ENCODE measurements at regions not wholly inside any gene's neighbourhood (a gene's known extent, or its start where the extent isn't known, plus 50 kb on each side); places are given as distances from the start of the nearest gene placed in this dataset.

GRCh38 chr11:19577976-19578619, 134.5 kb upstream of the NAV2 start:
- no peaks in the 10 kb centered on the region for H3K9me3 Mint-ChIP-seq
- no peak for DNase-seq
- no peak for ATAC-seq
- H3K27me3 Mint-ChIP-seq, result no peaks in the 10 kb centered on the region
- no peak overlapping the region for H3K27ac Mint-ChIP-seq
- intact Hi-C loops (cut with micrococcal nuclease), result no loop called here
- ChIA-PET POLR2A (no interaction called here), CTCF (interaction anchor here (3.5 kb wide), 1 partner anchor 14 kb away, joined by 10 read pairs; no protein-coding TSS in a partner anchor)
- H3K4me1 Mint-ChIP-seq (ENCODE audit: low read depth), result no peaks in the 10 kb centered on the region
- no peaks in the 10 kb centered on the region for H3K36me3 Mint-ChIP-seq (ENCODE audit: low read depth)
- no peak overlapping the region for H3K4me3 Mint-ChIP-seq
- TF ChIP-seq, protein P1, sequence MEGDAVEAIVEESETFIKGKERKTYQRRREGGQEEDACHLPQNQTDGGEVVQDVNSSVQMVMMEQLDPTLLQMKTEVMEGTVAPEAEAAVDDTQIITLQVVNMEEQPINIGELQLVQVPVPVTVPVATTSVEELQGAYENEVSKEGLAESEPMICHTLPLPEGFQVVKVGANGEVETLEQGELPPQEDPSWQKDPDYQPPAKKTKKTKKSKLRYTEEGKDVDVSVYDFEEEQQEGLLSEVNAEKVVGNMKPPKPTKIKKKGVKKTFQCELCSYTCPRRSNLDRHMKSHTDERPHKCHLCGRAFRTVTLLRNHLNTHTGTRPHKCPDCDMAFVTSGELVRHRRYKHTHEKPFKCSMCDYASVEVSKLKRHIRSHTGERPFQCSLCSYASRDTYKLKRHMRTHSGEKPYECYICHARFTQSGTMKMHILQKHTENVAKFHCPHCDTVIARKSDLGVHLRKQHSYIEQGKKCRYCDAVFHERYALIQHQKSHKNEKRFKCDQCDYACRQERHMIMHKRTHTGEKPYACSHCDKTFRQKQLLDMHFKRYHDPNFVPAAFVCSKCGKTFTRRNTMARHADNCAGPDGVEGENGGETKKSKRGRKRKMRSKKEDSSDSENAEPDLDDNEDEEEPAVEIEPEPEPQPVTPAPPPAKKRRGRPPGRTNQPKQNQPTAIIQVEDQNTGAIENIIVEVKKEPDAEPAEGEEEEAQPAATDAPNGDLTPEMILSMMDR (IDR thresholded peaks at IDR 0.05), result no peak

GRCh38 chr11:19577391-19577975, 135.2 kb upstream of the NAV2 start:
- ChIA-PET POLR2A (no interaction called here), CTCF (interaction anchor here (3.5 kb wide), 1 partner anchor 14 kb away, joined by 10 read pairs; no protein-coding TSS in a partner anchor)
- TF ChIP-seq, protein P1 (IDR thresholded peaks at IDR 0.05), result no peak
- no peaks in the 10 kb centered on the region for H3K27me3 Mint-ChIP-seq
- no peak overlapping the region for H3K4me3 Mint-ChIP-seq
- ATAC-seq (no peak), DNase-seq (no peak)
- intact Hi-C loops (cut with micrococcal nuclease), result no loop called here
- H3K27ac Mint-ChIP-seq, result no peak overlapping the region
- no peaks in the 10 kb centered on the region for H3K9me3 Mint-ChIP-seq
- H3K36me3 Mint-ChIP-seq (ENCODE audit: low read depth), result no peaks in the 10 kb centered on the region
- no peaks in the 10 kb centered on the region for H3K4me1 Mint-ChIP-seq (ENCODE audit: low read depth)

GRCh38 chr11:19576903-19577302, 135.7 kb upstream of the NAV2 start:
- Mint-ChIP-seq H3K36me3 (ENCODE audit: low read depth) (no peaks in the 10 kb centered on the region), H3K9me3 (no peaks in the 10 kb centered on the region), H3K27ac (no peak overlapping the region), H3K4me3 (no peak overlapping the region), H3K4me1 (ENCODE audit: low read depth) (no peaks in the 10 kb centered on the region), H3K27me3 (peaks cover 1% of the 10 kb centered on the region)
- intact Hi-C loops (cut with micrococcal nuclease), result no loop called here
- ChIA-PET CTCF (no interaction called here), POLR2A (no interaction called here)
- TF ChIP-seq, protein P1 (IDR thresholded peaks at IDR 0.05), result no peak
- DNase-seq (no peak), ATAC-seq (no peak)

DNA sequence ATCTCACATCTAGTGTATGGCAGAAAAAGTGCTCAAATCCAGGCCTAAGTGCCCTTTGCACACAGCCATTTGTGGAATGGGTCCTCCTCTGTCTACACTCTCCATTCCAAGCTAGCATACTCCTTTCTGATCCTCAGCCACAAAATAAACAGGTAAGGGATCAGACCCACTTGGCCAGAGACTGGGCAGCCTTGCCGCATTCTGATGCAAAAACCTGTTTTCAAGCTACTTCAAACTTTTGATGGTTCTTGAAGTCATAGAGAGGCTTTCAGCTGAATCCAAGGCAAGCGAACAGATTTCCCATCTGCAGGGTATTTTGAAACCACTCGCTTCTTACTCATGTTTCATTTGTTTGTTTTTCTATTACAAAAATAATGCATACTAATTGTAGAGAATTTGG, 136.6 kb upstream of the NAV2 start:
- no peaks in the 10 kb centered on the region for H3K4me1 Mint-ChIP-seq (ENCODE audit: low read depth)
- CTCF ChIA-PET, result interaction anchor here (1.4 kb wide), 1 partner anchor 11 kb away, joined by 3 read pairs; no protein-coding TSS in a partner anchor
- H3K9me3 Mint-ChIP-seq, result no peaks in the 10 kb centered on the region
- peaks cover 5% of the 10 kb centered on the region for H3K27me3 Mint-ChIP-seq
- POLR2A ChIA-PET, result no interaction called here
- H3K4me3 Mint-ChIP-seq, result no peak overlapping the region
- TF ChIP-seq, protein P1 (IDR thresholded peaks at IDR 0.05), result no peak
- no peak for ATAC-seq
- intact Hi-C loops (cut with micrococcal nuclease), result no loop called here
- no peaks in the 10 kb centered on the region for H3K36me3 Mint-ChIP-seq (ENCODE audit: low read depth)
- DNase-seq, result no peak
- H3K27ac Mint-ChIP-seq, result no peak overlapping the region

- Mint-ChIP-seq H3K36me3 (ENCODE audit: low read depth) (no peaks in the 10 kb centered on the region), H3K9me3 (no peaks in the 10 kb centered on the region), H3K27ac (no peak overlapping the region), H3K27me3 (peaks cover 11% of the 10 kb centered on the region), H3K4me3 (no peak overlapping the region), H3K4me1 (ENCODE audit: low read depth) (no peaks in the 10 kb centered on the region)
- ChIA-PET CTCF (no interaction called here), POLR2A (no interaction called here)
- DNase-seq (no peak), ATAC-seq (no peak)
- TF ChIP-seq, protein P1 (IDR thresholded peaks at IDR 0.05), result no peak
- intact Hi-C loops (cut with micrococcal nuclease), result no loop called here
Observed at GRCh38 chr11:19574916-19575315, 137.7 kb upstream of the NAV2 start.
